GM12892 (cell line): ENCODE measurements at regions not wholly inside any gene's neighbourhood (a gene's known extent, or its start where the extent isn't known, plus 50 kb on each side); places are given as distances from the start of the nearest gene placed in this dataset.

Experiments
- POLR2A ChIP-seq: IDR thresholded peaks from 2 replicates; pipeline ENCODE4 v1.6.1; 2011; ENCODE audit warnings: low read depth, low read length, control low read depth
- POLR2AphosphoS5 ChIP-seq: IDR thresholded peaks from 2 replicates; pipeline ENCODE4 v1.6.1; 2011; ENCODE audit warnings: low read depth, low read length, control low read depth
- TAF1 ChIP-seq: IDR thresholded peaks from 2 replicates; pipeline ENCODE4 v1.6.1; 2011; ENCODE audit warnings: low read depth, mild to moderate bottlenecking, control low read depth, low read length, borderline replicate concordance

DNA sequence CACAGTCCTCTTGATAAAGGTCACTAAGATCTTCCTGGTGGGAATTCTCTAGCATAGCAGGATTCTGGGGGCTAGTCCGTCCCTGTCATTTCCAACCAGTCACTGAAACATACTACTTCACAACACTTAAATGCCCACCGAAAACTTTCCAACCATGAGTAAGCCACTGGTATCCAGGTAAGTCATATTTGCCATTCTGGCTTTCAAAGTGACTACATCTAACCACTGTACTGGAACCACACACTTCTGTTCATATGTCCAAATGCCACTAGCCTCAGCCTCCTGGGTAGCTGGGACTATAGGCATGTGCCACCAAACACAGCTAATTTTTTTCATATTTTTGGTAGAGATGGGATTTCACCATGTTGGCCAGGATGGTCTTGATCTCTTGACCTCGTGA is 64.3 kb upstream of the VANGL1 start:
- TF ChIP-seq POLR2A (no peak), TAF1 (no peak), POLR2AphosphoS5 (no peak)
